ENCODE measurements at regions not wholly inside any gene's neighbourhood (a gene's known extent, or its start where the extent isn't known, plus 50 kb on each side); places are given as distances from the start of the nearest gene placed in this dataset.

DNA sequence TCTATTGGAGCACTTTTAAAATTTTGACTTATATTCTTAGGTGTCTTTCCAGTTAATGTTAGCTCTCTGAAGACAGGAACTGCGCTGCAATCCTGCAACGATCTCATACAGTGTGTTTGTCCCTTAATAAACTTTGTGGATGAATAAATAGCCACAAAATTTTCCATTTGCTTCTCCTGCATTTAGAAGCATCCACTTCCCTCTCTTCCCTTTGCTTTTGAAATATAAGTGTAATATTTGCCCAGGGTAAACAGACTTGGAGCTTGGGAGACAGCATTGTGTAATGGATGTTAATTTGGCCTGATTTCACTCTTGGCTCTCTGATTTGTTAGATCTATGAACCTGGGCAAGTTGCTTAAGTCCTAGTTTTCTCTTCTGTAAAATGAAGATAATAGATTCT is 58.2 kb upstream of the CD28 start:
- H2AFZ ChIP-seq, result no peak overlapping the region
- peaks cover 3% of the 10 kb centered on the region; the same call in 1 of the 2 replicates for H3K9me2 ChIP-seq (ENCODE audit: insufficient read depth)
- no peaks in the 10 kb centered on the region for H3K36me3 ChIP-seq (ENCODE audit: insufficient read depth)
- H3K36me3 Mint-ChIP-seq (ENCODE audit: low read depth), result peaks cover 7% of the 10 kb centered on the region; the same call in 2 of the 3 replicates
- no peak for DNase-seq (ENCODE audit: low spot score)
- no peaks in the 10 kb centered on the region for H3K79me2 ChIP-seq (replicated peaks; ENCODE audit: insufficient read depth)
- peaks cover 5% of the 10 kb centered on the region; the same call in 1 of the 3 replicates for H3K4me1 Mint-ChIP-seq
- TF ChIP-seq ZNF331 (CRISPR knock-in tag; IDR thresholded peaks at IDR 0.05; ENCODE audit: low read depth) (no peak), ETS1 (IDR thresholded peaks at IDR 0.05) (no peak), EZH2 (IDR thresholded peaks at IDR 0.05; ENCODE audit: low read depth, unreplicated experiment) (no peak), EZH2phosphoT487 (IDR thresholded peaks at IDR 0.05; ENCODE audit: unreplicated experiment) (no peak), STAT1 (IDR thresholded peaks at IDR 0.05; ENCODE audit: unreplicated experiment) (no peak), POLR2AphosphoS5 (IDR thresholded peaks at IDR 0.05; ENCODE audit: low read depth) (no peak), CREB1 (CRISPR knock-in tag; IDR thresholded peaks at IDR 0.05; ENCODE audit: low read depth) (no peak), ZNF114 (CRISPR knock-in tag; IDR thresholded peaks at IDR 0.05) (no peak), JUNB (IDR thresholded peaks at IDR 0.05; ENCODE audit: unreplicated experiment) (no peak), NANOG (IDR thresholded peaks at IDR 0.05; ENCODE audit: borderline replicate concordance) (no peak)
- TF ChIP-seq, protein P1, sequence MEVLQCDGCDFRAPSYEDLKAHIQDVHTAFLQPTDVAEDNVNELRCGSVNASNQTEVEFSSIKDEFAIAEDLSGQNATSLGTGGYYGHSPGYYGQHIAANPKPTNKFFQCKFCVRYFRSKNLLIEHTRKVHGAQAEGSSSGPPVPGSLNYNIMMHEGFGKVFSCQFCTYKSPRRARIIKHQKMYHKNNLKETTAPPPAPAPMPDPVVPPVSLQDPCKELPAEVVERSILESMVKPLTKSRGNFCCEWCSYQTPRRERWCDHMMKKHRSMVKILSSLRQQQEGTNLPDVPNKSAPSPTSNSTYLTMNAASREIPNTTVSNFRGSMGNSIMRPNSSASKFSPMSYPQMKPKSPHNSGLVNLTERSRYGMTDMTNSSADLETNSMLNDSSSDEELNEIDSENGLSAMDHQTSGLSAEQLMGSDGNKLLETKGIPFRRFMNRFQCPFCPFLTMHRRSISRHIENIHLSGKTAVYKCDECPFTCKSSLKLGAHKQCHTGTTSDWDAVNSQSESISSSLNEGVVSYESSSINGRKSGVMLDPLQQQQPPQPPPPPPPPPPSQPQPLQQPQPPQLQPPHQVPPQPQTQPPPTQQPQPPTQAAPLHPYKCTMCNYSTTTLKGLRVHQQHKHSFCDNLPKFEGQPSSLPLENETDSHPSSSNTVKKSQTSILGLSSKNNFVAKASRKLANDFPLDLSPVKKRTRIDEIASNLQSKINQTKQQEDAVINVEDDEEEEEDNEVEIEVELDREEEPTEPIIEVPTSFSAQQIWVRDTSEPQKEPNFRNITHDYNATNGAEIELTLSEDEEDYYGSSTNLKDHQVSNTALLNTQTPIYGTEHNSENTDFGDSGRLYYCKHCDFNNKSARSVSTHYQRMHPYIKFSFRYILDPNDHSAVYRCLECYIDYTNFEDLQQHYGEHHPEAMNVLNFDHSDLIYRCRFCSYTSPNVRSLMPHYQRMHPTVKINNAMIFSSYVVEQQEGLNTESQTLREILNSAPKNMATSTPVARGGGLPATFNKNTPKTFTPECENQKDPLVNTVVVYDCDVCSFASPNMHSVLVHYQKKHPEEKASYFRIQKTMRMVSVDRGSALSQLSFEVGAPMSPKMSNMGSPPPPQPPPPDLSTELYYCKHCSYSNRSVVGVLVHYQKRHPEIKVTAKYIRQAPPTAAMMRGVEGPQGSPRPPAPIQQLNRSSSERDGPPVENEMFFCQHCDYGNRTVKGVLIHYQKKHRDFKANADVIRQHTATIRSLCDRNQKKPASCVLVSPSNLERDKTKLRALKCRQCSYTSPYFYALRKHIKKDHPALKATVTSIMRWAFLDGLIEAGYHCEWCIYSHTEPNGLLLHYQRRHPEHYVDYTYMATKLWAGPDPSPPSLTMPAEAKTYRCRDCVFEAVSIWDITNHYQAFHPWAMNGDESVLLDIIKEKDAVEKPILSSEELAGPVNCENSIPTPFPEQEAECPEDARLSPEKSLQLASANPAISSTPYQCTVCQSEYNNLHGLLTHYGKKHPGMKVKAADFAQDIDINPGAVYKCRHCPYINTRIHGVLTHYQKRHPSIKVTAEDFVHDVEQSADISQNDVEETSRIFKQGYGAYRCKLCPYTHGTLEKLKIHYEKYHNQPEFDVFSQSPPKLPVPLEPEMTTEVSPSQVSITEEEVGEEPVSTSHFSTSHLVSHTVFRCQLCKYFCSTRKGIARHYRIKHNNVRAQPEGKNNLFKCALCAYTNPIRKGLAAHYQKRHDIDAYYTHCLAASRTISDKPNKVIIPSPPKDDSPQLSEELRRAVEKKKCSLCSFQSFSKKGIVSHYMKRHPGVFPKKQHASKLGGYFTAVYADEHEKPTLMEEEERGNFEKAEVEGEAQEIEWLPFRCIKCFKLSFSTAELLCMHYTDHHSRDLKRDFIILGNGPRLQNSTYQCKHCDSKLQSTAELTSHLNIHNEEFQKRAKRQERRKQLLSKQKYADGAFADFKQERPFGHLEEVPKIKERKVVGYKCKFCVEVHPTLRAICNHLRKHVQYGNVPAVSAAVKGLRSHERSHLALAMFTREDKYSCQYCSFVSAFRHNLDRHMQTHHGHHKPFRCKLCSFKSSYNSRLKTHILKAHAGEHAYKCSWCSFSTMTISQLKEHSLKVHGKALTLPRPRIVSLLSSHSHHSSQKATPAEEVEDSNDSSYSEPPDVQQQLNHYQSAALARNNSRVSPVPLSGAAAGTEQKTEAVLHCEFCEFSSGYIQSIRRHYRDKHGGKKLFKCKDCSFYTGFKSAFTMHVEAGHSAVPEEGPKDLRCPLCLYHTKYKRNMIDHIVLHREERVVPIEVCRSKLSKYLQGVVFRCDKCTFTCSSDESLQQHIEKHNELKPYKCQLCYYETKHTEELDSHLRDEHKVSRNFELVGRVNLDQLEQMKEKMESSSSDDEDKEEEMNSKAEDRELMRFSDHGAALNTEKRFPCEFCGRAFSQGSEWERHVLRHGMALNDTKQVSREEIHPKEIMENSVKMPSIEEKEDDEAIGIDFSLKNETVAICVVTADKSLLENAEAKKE (CRISPR knock-in tag; IDR thresholded peaks at IDR 0.05), result no peak
- TF ChIP-seq, protein P2, sequence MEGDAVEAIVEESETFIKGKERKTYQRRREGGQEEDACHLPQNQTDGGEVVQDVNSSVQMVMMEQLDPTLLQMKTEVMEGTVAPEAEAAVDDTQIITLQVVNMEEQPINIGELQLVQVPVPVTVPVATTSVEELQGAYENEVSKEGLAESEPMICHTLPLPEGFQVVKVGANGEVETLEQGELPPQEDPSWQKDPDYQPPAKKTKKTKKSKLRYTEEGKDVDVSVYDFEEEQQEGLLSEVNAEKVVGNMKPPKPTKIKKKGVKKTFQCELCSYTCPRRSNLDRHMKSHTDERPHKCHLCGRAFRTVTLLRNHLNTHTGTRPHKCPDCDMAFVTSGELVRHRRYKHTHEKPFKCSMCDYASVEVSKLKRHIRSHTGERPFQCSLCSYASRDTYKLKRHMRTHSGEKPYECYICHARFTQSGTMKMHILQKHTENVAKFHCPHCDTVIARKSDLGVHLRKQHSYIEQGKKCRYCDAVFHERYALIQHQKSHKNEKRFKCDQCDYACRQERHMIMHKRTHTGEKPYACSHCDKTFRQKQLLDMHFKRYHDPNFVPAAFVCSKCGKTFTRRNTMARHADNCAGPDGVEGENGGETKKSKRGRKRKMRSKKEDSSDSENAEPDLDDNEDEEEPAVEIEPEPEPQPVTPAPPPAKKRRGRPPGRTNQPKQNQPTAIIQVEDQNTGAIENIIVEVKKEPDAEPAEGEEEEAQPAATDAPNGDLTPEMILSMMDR (conservative IDR thresholded peaks at IDR 0.05; ENCODE audit: low read depth in 2 of 2), result no peak
- TF ChIP-seq, protein P3, sequence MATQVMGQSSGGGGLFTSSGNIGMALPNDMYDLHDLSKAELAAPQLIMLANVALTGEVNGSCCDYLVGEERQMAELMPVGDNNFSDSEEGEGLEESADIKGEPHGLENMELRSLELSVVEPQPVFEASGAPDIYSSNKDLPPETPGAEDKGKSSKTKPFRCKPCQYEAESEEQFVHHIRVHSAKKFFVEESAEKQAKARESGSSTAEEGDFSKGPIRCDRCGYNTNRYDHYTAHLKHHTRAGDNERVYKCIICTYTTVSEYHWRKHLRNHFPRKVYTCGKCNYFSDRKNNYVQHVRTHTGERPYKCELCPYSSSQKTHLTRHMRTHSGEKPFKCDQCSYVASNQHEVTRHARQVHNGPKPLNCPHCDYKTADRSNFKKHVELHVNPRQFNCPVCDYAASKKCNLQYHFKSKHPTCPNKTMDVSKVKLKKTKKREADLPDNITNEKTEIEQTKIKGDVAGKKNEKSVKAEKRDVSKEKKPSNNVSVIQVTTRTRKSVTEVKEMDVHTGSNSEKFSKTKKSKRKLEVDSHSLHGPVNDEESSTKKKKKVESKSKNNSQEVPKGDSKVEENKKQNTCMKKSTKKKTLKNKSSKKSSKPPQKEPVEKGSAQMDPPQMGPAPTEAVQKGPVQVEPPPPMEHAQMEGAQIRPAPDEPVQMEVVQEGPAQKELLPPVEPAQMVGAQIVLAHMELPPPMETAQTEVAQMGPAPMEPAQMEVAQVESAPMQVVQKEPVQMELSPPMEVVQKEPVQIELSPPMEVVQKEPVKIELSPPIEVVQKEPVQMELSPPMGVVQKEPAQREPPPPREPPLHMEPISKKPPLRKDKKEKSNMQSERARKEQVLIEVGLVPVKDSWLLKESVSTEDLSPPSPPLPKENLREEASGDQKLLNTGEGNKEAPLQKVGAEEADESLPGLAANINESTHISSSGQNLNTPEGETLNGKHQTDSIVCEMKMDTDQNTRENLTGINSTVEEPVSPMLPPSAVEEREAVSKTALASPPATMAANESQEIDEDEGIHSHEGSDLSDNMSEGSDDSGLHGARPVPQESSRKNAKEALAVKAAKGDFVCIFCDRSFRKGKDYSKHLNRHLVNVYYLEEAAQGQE (IDR thresholded peaks at IDR 0.05; ENCODE audit: unreplicated experiment), result no peak
- H3K4me2 ChIP-seq, result no peak overlapping the region
- ATAC-seq, result no peak
- H3K27me3 Mint-ChIP-seq (ENCODE audit: insufficient read depth, low read depth, poor library complexity), result peaks cover 4% of the 10 kb centered on the region
- H3K4me3 ChIP-seq, result no peak overlapping the region
- H3K9me3 Mint-ChIP-seq, result peaks cover 9% of the 10 kb centered on the region
- H3K4me1 ChIP-seq (ENCODE audit: insufficient read depth), result 0 out of 2 replicates have a peak, but pooled peaks cover 4% of the 10 kb centered on the region
- no peak overlapping the region for H3K27ac Mint-ChIP-seq
- H4K20me1 ChIP-seq (replicated peaks; ENCODE audit: insufficient read depth), result no peaks in the 10 kb centered on the region
- H3K27me3 ChIP-seq (ENCODE audit: insufficient read depth), result no peaks in the 10 kb centered on the region
- no peaks in the 10 kb centered on the region for H3F3A ChIP-seq (replicated peaks; ENCODE audit: low read depth)
- no peak overlapping the region for H3K27ac ChIP-seq (ENCODE audit: low read depth)
- no peak overlapping the region for H3K4me3 Mint-ChIP-seq
